ENCODE measurements at regions not wholly inside any gene's neighbourhood (a gene's known extent, or its start where the extent isn't known, plus 50 kb on each side); places are given as distances from the start of the nearest gene placed in this dataset.
"Not testable (repeated sequence)": the region's sequence is repeated elsewhere in the genome, so short reads cannot be mapped to it uniquely, and the experiment has no call there.

- CTCF ChIA-PET: no interaction called here
- POLR2A ChIA-PET: no interaction called here
- TF ChIP-seq, protein P1, sequence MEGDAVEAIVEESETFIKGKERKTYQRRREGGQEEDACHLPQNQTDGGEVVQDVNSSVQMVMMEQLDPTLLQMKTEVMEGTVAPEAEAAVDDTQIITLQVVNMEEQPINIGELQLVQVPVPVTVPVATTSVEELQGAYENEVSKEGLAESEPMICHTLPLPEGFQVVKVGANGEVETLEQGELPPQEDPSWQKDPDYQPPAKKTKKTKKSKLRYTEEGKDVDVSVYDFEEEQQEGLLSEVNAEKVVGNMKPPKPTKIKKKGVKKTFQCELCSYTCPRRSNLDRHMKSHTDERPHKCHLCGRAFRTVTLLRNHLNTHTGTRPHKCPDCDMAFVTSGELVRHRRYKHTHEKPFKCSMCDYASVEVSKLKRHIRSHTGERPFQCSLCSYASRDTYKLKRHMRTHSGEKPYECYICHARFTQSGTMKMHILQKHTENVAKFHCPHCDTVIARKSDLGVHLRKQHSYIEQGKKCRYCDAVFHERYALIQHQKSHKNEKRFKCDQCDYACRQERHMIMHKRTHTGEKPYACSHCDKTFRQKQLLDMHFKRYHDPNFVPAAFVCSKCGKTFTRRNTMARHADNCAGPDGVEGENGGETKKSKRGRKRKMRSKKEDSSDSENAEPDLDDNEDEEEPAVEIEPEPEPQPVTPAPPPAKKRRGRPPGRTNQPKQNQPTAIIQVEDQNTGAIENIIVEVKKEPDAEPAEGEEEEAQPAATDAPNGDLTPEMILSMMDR (IDR thresholded peaks at IDR 0.05; ENCODE audit: insufficient read depth, low read length, missing control alignments): no peak
- DNase-seq (ENCODE audit: low read depth, low spot score): no peak
- H3K4me3 ChIP-seq (ENCODE audit: low read depth, low read length): no peak overlapping the region
These were observed 133.8 kb upstream of the TRPC6 start for GRCh38 chr11:101717619-101718018.

DNA sequence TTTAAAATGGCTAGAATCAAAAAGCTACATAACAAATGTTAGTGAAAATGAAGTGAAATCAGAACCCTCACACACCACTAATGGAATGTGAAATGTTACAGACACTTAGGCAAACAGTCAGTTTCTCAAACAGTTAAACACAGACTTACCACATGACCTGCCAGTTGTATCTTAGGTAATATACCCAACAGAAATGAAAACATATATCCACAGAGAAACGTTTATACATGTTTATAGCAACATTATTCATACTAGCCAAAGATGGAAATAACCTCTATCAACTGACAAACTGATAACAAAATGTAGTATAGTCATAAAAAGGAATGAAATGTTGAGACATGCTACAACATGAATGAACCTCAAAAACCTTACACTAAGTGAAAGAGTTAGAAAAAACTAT is 131.5 kb upstream of the TRPC6 start:
- TF ChIP-seq, protein P1 (IDR thresholded peaks at IDR 0.05; ENCODE audit: insufficient read depth, low read length, missing control alignments): no peak
- ChIA-PET POLR2A (no interaction called here), CTCF (no interaction called here)
- no peak for DNase-seq (ENCODE audit: low read depth, low spot score)
- no peak overlapping the region for H3K4me3 ChIP-seq (ENCODE audit: low read depth, low read length)

- CTCF ChIA-PET: no interaction called here
- no peak for DNase-seq (ENCODE audit: low read depth, low spot score)
- H3K4me3 ChIP-seq (ENCODE audit: low read depth, low read length): no peak overlapping the region
- TF ChIP-seq, protein P1 (IDR thresholded peaks at IDR 0.05; ENCODE audit: insufficient read depth, low read length, missing control alignments): no peak
- POLR2A ChIA-PET: no interaction called here
These were observed 123.7 kb upstream of the TRPC6 start for GRCh38 chr11:101707477-101707876.

GRCh38 chr11:101706541-101706940 is 122.7 kb upstream of the TRPC6 start:
- no peak overlapping the region for H3K4me3 ChIP-seq (ENCODE audit: low read depth, low read length)
- ChIA-PET POLR2A (no interaction called here), CTCF (no interaction called here)
- DNase-seq (ENCODE audit: low read depth, low spot score): no peak
- TF ChIP-seq, protein P1 (IDR thresholded peaks at IDR 0.05; ENCODE audit: insufficient read depth, low read length, missing control alignments): no peak

DNA sequence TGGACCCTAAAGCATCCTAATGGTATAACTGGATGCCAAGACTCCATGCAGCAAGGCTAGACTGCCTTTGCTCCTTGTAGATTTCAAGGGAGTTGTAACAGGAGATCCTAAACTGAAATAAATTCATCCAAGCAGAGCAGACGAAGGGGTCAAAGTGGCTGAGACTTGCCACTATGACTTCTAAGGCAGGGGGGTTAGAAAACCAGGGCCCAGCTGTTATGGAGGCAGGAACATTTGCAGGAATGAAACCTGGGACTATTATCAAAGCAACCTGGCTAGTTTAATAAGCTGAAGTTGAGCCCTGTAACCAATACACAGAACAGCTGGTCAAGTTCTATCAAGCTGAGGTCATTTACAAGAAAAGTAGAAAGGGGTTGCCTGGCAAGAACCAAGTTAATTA is 122.2 kb upstream of the TRPC6 start:
- H3K4me3 ChIP-seq (ENCODE audit: low read depth, low read length): no peak overlapping the region
- POLR2A ChIA-PET: no interaction called here
- TF ChIP-seq, protein P1 (IDR thresholded peaks at IDR 0.05; ENCODE audit: insufficient read depth, low read length, missing control alignments): no peak
- no peak for DNase-seq (ENCODE audit: low read depth, low spot score)
- CTCF ChIA-PET: no interaction called here

DNA sequence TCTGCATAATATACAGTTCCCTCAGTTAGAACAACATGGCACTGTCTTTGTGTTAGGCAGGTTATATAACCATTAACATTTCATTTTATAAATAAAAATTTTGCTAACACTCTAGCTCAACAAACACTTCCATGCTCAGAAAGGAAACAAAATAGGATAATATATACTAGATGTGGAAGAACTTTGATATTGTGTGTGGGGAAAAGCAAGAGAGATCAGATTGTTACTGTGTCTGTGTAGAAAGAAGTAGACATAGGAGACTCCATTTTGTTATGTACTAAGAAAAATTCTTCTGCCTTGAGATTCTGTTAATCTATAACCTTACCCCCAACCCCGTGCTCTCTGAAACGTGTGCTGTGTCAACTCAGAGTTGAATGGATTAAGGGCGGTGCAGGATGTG is 111.1 kb upstream of the TRPC6 start:
- DNase-seq (ENCODE audit: low read depth, low spot score); CTCF ChIA-PET; H3K4me3 ChIP-seq (ENCODE audit: low read depth, low read length); POLR2A ChIA-PET: not testable (repeated sequence)

GRCh38 chr11:101692980-101693379 is 109.2 kb upstream of the TRPC6 start:
- H3K4me3 ChIP-seq (ENCODE audit: low read depth, low read length): no peak overlapping the region
- ChIA-PET CTCF (no interaction called here), POLR2A (no interaction called here)
- DNase-seq (ENCODE audit: low read depth, low spot score): no peak
- TF ChIP-seq, protein P1 (IDR thresholded peaks at IDR 0.05; ENCODE audit: insufficient read depth, low read length, missing control alignments): no peak
